ENCODE measurements at regions not wholly inside any gene's neighbourhood (a gene's known extent, or its start where the extent isn't known, plus 50 kb on each side); places are given as distances from the start of the nearest gene placed in this dataset.

GRCh38 chr2:17373741-17374140 lies 144.5 kb downstream of the RAD51AP2 start:
- Histone ChIP-seq H3K4me2 (ENCODE audit: control insufficient read depth, insufficient read depth) (no peak overlapping the region), H3K27ac (ENCODE audit: control insufficient read depth, insufficient read depth) (no peak overlapping the region), H3K9ac (ENCODE audit: control insufficient read depth, insufficient read depth, low read length) (no peak overlapping the region), H2AFZ (ENCODE audit: control insufficient read depth, low read depth, low read length) (no peak overlapping the region), H3K79me2 (ENCODE audit: control insufficient read depth, insufficient read depth, low read length) (no peaks in the 10 kb centered on the region), H3K4me3 (no peak overlapping the region), H4K20me1 (ENCODE audit: control insufficient read depth, insufficient read depth) (no peaks in the 10 kb centered on the region), H3K9me3 (replicated peaks; ENCODE audit: control insufficient read depth, insufficient read depth, low read length) (no peaks in the 10 kb centered on the region), H3K27me3 (replicated peaks in 1 of 2; ENCODE audit: control insufficient read depth in 2 of 2, insufficient read depth in 2 of 2, low read length in 1 of 2) (no peaks in the 10 kb centered on the region; a peak in 1 of 4 replicates), H3K36me3 (ENCODE audit: control insufficient read depth in 2 of 2, insufficient read depth in 2 of 2, low read length in 1 of 2) (no peaks in the 10 kb centered on the region), H3K4me1 (ENCODE audit: control insufficient read depth, insufficient read depth, low read length) (no peaks in the 10 kb centered on the region)
- 0% methylated on average over 1 of the region's 1 CpG for WGBS (ENCODE audit: insufficient coverage, insufficient replicate concordance, low lambda C conversion rate, missing lambda C conversion rate)
- intact Hi-C loops (cut with micrococcal nuclease; ENCODE audit: unreplicated experiment) (no loop called here), in situ Hi-C loops (cut with MboI) (no loop called here)
- POLR2A ChIA-PET: no interaction called here
- ATAC-seq (no peak), DNase-seq (ENCODE audit: low read depth, low spot score) (no peak), FAIRE-seq (no peak)
- TF ChIP-seq REST (IDR thresholded peaks at IDR 0.05; ENCODE audit: low read depth, low read length) (no peak), JUND (IDR thresholded peaks at IDR 0.05; ENCODE audit: low read depth, low read length) (no peak), TBL1XR1 (IDR thresholded peaks at IDR 0.05; ENCODE audit: low read depth, low read length) (no peak), RUNX3 (IDR thresholded peaks at IDR 0.05; ENCODE audit: low read length) (peak; percentile 12; the same call in 1 of the 2 replicates), USF2 (IDR thresholded peaks at IDR 0.05; ENCODE audit: borderline replicate concordance, low read depth, low read length) (no peak), FOS (IDR thresholded peaks at IDR 0.05; ENCODE audit: borderline replicate concordance, extremely low read depth, insufficient read length) (no peak), FOXM1 (IDR thresholded peaks at IDR 0.05; ENCODE audit: low read depth, low read length) (no peak)
- RAD21 ChIA-PET (ENCODE audit: unreplicated experiment): no interaction called here
- no TSS peak for BruUV-seq (replicated peaks)
- SMC1A ChIA-PET (ENCODE audit: uncharacterized antibody, unreplicated experiment): interaction anchor here (0.5 kb wide), 1 partner anchor 1119 kb away, joined by 3 read pairs; no protein-coding TSS in a partner anchor
- CTCF ChIA-PET: no interaction called here
